Osteoblast (primary cell): ENCODE measurements at regions not wholly inside any gene's neighbourhood (a gene's known extent, or its start where the extent isn't known, plus 50 kb on each side); places are given as distances from the start of the nearest gene placed in this dataset.

ENCODE experiments used
- DNase-seq: peaks from one replicate; pipeline ENCODE4 v3.0.0; 2011; ENCODE audit warnings: low spot score, mixed read lengths; ENCODE audit not compliant: insufficient read length; ENCODE audit errors: missing footprints
- H2AFZ ChIP-seq: 2 replicates; pipeline ENCODE4 v1.6.0; 2011; ENCODE audit warnings: mild to moderate bottlenecking, low read length
- H3K27ac ChIP-seq: 2 replicates; pipeline ENCODE4 v1.5.1; 2011; ENCODE audit warnings: mild to moderate bottlenecking, low read depth, low read length, moderate library complexity
- H3K27me3 ChIP-seq: 2 replicates; pipeline ENCODE4 v1.6.0; 2012; ENCODE audit warnings: mild to moderate bottlenecking, control low read depth, inconsistent platforms, low read length, moderate library complexity; ENCODE audit not compliant: insufficient read depth
- H3K36me3 ChIP-seq: 2 replicates; pipeline ENCODE4 v1.5.1; 2011; ENCODE audit warnings: mild to moderate bottlenecking, low read length, control low read depth, moderate library complexity; ENCODE audit not compliant: insufficient read depth
- H3K4me1 ChIP-seq: 2 replicates; pipeline ENCODE4 v1.5.1; 2011; ENCODE audit warnings: mild to moderate bottlenecking, low read length, control low read depth, moderate library complexity; ENCODE audit not compliant: insufficient read depth
- H3K4me2 ChIP-seq: 2 replicates; pipeline ENCODE4 v1.6.0; 2011; ENCODE audit warnings: mild to moderate bottlenecking, low read length; ENCODE audit not compliant: insufficient read depth
- H3K4me3 ChIP-seq: fragments of 200-600 bp; sonication (generic); 3 replicates; pipeline ENCODE4 v1.5.1; 2012; ENCODE audit warnings: mild to moderate bottlenecking, low read length, inconsistent platforms; ENCODE audit not compliant: insufficient read depth
- H3K79me2 ChIP-seq: 2 replicates; pipeline ENCODE4 v1.6.0; 2012; ENCODE audit warnings: mild to moderate bottlenecking, low read length, control low read depth, inconsistent platforms; ENCODE audit not compliant: insufficient read depth
- H3K9me3 ChIP-seq: 2 replicates; pipeline ENCODE4 v1.5.1; 2011; ENCODE audit warnings: low read depth, low read length, control low read depth
- H4K20me1 ChIP-seq: 2 replicates; pipeline ENCODE4 v1.6.0; 2012; ENCODE audit warnings: mild to moderate bottlenecking, low read length, control low read depth; ENCODE audit not compliant: insufficient read depth
- TF ChIP-seq, protein P1 (sequence below): IDR thresholded peaks from 2 replicates; pipeline ENCODE4 v1.5.1; 2011; ENCODE audit warnings: mild to moderate bottlenecking, low read depth, low read length, moderate library complexity; ENCODE audit errors: extremely low read depth

DNA sequence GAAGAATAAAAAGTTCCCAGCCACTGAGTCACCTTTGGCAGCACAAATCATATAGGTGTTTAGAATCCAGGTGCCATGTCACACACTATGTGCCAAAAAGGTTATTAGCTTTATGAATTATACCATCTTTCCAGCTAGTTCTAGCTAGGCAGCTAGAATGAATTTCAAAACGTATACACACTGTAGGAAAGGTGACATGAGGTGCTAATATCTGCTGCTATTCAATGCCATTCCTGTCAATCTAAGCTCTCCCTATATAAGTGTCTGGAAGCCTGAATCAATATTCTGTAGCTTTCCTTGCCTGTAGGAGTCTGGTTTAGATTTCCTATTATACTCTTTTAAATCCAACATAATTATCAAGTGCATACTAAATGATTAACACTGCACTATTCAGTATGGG lies 868.6 kb downstream of the GATA3 start:
- Histone ChIP-seq H3K9me3 (no peaks in the 10 kb centered on the region), H3K27me3 (no peaks in the 10 kb centered on the region), H3K79me2 (no peaks in the 10 kb centered on the region), H3K4me3 (no peak overlapping the region), H3K36me3 (no peaks in the 10 kb centered on the region), H2AFZ (no peak overlapping the region), H3K4me2 (no peak overlapping the region), H3K4me1 (no peaks in the 10 kb centered on the region), H3K27ac (no peak overlapping the region), H4K20me1 (no peaks in the 10 kb centered on the region)
- no peak for DNase-seq
- TF ChIP-seq, protein P1, sequence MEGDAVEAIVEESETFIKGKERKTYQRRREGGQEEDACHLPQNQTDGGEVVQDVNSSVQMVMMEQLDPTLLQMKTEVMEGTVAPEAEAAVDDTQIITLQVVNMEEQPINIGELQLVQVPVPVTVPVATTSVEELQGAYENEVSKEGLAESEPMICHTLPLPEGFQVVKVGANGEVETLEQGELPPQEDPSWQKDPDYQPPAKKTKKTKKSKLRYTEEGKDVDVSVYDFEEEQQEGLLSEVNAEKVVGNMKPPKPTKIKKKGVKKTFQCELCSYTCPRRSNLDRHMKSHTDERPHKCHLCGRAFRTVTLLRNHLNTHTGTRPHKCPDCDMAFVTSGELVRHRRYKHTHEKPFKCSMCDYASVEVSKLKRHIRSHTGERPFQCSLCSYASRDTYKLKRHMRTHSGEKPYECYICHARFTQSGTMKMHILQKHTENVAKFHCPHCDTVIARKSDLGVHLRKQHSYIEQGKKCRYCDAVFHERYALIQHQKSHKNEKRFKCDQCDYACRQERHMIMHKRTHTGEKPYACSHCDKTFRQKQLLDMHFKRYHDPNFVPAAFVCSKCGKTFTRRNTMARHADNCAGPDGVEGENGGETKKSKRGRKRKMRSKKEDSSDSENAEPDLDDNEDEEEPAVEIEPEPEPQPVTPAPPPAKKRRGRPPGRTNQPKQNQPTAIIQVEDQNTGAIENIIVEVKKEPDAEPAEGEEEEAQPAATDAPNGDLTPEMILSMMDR = no peak

GRCh38 chr10:8927705-8928104 lies 873.2 kb downstream of the GATA3 start:
- H2AFZ ChIP-seq = no peak overlapping the region
- H3K27me3 ChIP-seq = no peaks in the 10 kb centered on the region
- DNase-seq = no peak
- no peak overlapping the region for H3K4me3 ChIP-seq
- H3K27ac ChIP-seq = no peak overlapping the region
- no peaks in the 10 kb centered on the region for H4K20me1 ChIP-seq
- H3K4me1 ChIP-seq = no peaks in the 10 kb centered on the region
- H3K79me2 ChIP-seq = no peaks in the 10 kb centered on the region
- H3K4me2 ChIP-seq = no peak overlapping the region
- H3K36me3 ChIP-seq = no peaks in the 10 kb centered on the region
- H3K9me3 ChIP-seq = no peaks in the 10 kb centered on the region
- TF ChIP-seq, protein P1 = no peak

DNA sequence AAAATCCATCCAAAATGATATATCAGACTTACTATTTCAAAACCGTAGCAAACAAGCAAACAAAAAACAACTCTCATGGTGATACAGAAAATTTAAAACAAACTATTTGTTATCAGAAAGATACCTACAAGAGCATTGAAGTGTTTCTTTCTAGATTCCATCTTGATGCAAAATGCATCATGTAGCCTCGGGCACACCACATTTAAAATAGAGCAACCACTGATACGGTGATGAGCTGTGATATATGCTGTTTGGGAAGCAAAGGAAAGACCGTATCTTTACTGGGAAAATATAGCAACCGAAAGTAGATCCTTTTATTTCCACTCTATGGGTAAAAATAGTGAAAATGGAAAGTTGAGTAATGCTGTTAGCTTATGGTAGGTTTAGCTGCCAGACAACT lies 892.0 kb downstream of the GATA3 start:
- TF ChIP-seq, protein P1 = no peak
- H3K4me2 ChIP-seq = no peak overlapping the region

DNA sequence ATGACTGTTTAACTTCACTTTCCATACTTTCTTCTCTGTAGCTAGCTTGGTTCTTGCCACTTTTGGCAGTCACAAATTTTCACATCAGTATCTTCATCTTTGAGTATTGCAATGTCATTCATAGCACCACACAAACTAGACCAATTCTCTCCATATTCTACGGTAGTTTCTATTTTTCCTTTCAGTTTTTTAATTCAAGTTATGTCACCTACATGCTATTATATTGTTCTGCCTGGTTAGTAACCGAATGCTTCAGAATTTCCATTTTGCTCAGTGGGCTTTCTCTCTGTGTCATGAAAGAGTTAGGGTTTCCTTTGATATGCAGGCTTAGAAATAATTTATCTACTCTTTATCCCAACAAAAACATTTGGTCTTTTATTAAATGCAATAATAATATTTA lies 896.5 kb downstream of the GATA3 start:
- Histone ChIP-seq H3K36me3 (no peaks in the 10 kb centered on the region), H3K27ac (no peak overlapping the region), H3K4me1 (no peaks in the 10 kb centered on the region), H3K27me3 (no peaks in the 10 kb centered on the region), H2AFZ (no peak overlapping the region), H3K9me3 (no peaks in the 10 kb centered on the region), H3K79me2 (no peaks in the 10 kb centered on the region), H4K20me1 (no peaks in the 10 kb centered on the region), H3K4me3 (no peak overlapping the region), H3K4me2 (no peak overlapping the region)
- no peak for DNase-seq
- TF ChIP-seq, protein P1 = no peak

More for the DNA sequence above, 892.0 kb downstream of the GATA3 start:
- no peak overlapping the region for H3K4me3 ChIP-seq
- H3K27me3 ChIP-seq = no peaks in the 10 kb centered on the region
- H3K9me3 ChIP-seq = no peaks in the 10 kb centered on the region
- no peak for DNase-seq
- no peaks in the 10 kb centered on the region for H4K20me1 ChIP-seq
- H3K79me2 ChIP-seq = no peaks in the 10 kb centered on the region
- H3K36me3 ChIP-seq = no peaks in the 10 kb centered on the region
- H3K4me1 ChIP-seq = no peaks in the 10 kb centered on the region
- no peak overlapping the region for H3K27ac ChIP-seq
- no peak overlapping the region for H2AFZ ChIP-seq
